WTC11 (cell line): ENCODE measurements at regions not wholly inside any gene's neighbourhood (a gene's known extent, or its start where the extent isn't known, plus 50 kb on each side); places are given as distances from the start of the nearest gene placed in this dataset.
"Not testable (repeated sequence)": the region's sequence is repeated elsewhere in the genome, so short reads cannot be mapped to it uniquely, and the experiment has no call there.

Source experiments
- ATF1 ChIP-seq: sonication (generic); formaldehyde crosslinking; IDR thresholded peaks from 2 replicates; pipeline ENCODE4 v1.8.1; 2023; ENCODE audit warnings: mild to moderate bottlenecking, moderate library complexity, missing genetic modification reagents
- CTCF ChIP-seq: fragments of 200-600 bp; IDR thresholded peaks from 2 replicates; pipeline ENCODE4 v1.8.0; 2022; ENCODE audit warnings: antibody characterized with exemption
- ESRRA ChIP-seq: sonication (generic); formaldehyde crosslinking; IDR thresholded peaks from 2 replicates; pipeline ENCODE4 v1.8.1; 2022; ENCODE audit warnings: mild to moderate bottlenecking, missing genetic modification reagents, borderline replicate concordance
- FOXP1 ChIP-seq: sonication (generic); formaldehyde crosslinking; IDR thresholded peaks from 2 replicates; pipeline ENCODE4 v1.8.0; 2022; ENCODE audit warnings: missing genetic modification reagents, mild to moderate bottlenecking, moderate library complexity, borderline replicate concordance
- ZNF121 ChIP-seq: sonication (generic); formaldehyde crosslinking; IDR thresholded peaks from 2 replicates; pipeline ENCODE4 v1.8.0; 2023; ENCODE audit warnings: missing genetic modification reagents
- TF ChIP-seq, protein P1 (sequence below): sonication (generic); formaldehyde crosslinking; IDR thresholded peaks from 2 replicates; pipeline ENCODE4 v1.8.0; 2022; ENCODE audit warnings: mild to moderate bottlenecking, missing genetic modification reagents

GRCh38 chr14:105730731-105731130 lies 204.3 kb downstream of the TMEM121 start:
- not testable (repeated sequence) for TF ChIP-seq CTCF; ESRRA (CRISPR knock-in tag); ATF1 (CRISPR knock-in tag); ZNF121 (CRISPR knock-in tag); FOXP1 (CRISPR knock-in tag)
- TF ChIP-seq, protein P1, sequence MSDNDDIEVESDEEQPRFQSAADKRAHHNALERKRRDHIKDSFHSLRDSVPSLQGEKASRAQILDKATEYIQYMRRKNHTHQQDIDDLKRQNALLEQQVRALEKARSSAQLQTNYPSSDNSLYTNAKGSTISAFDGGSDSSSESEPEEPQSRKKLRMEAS (CRISPR knock-in tag), result not testable (repeated sequence)
